AG09319 (cell line): ENCODE measurements at regions not wholly inside any gene's neighbourhood (a gene's known extent, or its start where the extent isn't known, plus 50 kb on each side); places are given as distances from the start of the nearest gene placed in this dataset.
"Not testable (repeated sequence)": the region's sequence is repeated elsewhere in the genome, so short reads cannot be mapped to it uniquely, and the experiment has no call there.

Experiments used
- DNase-seq: peaks from one replicate; pipeline ENCODE4 v3.0.0-alpha.2; 2010; ENCODE audit warnings: low read depth; ENCODE audit errors: extremely low read depth
- TF ChIP-seq, protein P1 (sequence below): IDR thresholded peaks from 2 replicates; pipeline ENCODE4 v1.5.1; 2011; ENCODE audit warnings: low read depth, mild to moderate bottlenecking, inconsistent platforms, low read length, moderate library complexity

GRCh38 chr10:8158193-8159071 is 103.9 kb downstream of the GATA3 start:
- TF ChIP-seq, protein P1, sequence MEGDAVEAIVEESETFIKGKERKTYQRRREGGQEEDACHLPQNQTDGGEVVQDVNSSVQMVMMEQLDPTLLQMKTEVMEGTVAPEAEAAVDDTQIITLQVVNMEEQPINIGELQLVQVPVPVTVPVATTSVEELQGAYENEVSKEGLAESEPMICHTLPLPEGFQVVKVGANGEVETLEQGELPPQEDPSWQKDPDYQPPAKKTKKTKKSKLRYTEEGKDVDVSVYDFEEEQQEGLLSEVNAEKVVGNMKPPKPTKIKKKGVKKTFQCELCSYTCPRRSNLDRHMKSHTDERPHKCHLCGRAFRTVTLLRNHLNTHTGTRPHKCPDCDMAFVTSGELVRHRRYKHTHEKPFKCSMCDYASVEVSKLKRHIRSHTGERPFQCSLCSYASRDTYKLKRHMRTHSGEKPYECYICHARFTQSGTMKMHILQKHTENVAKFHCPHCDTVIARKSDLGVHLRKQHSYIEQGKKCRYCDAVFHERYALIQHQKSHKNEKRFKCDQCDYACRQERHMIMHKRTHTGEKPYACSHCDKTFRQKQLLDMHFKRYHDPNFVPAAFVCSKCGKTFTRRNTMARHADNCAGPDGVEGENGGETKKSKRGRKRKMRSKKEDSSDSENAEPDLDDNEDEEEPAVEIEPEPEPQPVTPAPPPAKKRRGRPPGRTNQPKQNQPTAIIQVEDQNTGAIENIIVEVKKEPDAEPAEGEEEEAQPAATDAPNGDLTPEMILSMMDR: no peak

GRCh38 chr10:8159341-8160165 is 105.1 kb downstream of the GATA3 start:
- DNase-seq: no peak
- TF ChIP-seq, protein P1: no peak

More at GRCh38 chr10:8158193-8159071, 103.9 kb downstream of the GATA3 start:
- no peak for DNase-seq

- DNase-seq: no peak
- TF ChIP-seq, protein P1: no peak
These were observed 109.3 kb downstream of the GATA3 start for GRCh38 chr10:8163824-8164223.

DNA sequence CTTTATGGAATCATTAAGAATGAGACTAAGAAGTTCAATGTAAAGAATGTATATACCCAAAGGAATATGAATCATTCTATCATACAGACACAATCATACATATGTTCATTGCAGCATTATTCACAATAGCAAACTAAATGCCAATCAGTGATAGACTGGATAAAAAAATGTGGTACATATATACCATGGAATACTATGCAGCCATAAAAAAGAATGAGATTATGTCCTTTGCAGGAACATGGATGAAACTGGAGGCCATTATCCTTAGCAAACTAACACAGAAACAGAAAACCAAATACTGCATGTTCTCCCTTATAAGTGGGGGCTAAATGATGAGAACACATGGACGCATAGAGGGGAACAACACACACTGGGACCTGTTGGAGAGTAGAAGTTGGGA is 110.2 kb downstream of the GATA3 start:
- DNase-seq: not testable (repeated sequence)

- TF ChIP-seq, protein P1: no peak
- no peak for DNase-seq
These were observed 114.3 kb downstream of the GATA3 start for GRCh38 chr10:8168836-8169235.

DNA sequence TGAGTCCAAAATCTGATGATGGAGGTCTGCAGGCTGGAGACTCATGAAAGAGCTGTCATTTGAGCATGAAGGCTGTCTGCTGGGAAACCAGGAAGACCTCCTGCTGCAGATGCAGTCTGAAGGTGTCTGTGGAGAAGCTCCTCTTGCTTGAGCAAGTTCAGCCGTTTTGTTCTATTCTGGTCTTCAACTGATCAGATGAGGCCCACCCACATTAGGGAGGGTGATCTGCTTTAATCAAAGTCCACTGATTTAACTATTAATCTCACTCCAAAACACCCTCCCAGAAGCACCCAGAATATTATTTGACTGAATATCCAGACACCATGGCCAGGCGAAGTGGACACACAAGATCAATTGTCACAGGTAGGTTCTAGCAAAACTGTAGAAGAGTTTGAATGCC is 116.5 kb downstream of the GATA3 start:
- TF ChIP-seq, protein P1: no peak
- DNase-seq: no peak

DNA sequence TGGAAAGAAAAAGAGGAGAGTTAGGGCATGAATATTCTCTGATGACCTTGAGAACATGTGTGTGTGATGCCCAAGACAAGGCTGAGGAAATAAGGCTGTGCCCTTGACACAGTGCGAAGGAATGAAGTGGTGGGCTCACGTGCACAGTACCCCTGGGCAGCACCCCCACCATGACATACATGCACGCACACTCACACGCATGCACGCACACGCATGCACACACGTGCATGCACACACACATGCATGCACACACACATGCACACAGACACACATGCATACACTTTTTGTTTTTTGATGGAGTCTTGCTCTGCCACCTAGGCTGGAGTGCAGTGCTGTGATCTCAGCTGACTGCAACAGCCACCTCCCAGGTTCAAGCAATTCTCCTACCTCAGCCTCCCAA is 118.1 kb downstream of the GATA3 start:
- DNase-seq: no peak
- TF ChIP-seq, protein P1: no peak
